Suprapubic skin (tissue), 4 donors: ENCODE measurements at regions not wholly inside any gene's neighbourhood (a gene's known extent, or its start where the extent isn't known, plus 50 kb on each side); places are given as distances from the start of the nearest gene placed in this dataset.
A peak's percentile ranks its signal among the peaks of the same experiment; 100 is the strongest.

ENCODE experiments used
- DNase-seq, 2 donors: peaks; one replicate each; pipeline ENCODE4 v3.0.0-alpha.2; 2019; ENCODE audit warnings: low spot score in 2 of 2
- H3K27ac ChIP-seq: fragments of 200-600 bp; sonication (generic); one replicate; pipeline ENCODE4 v1.5.1; 2019
- H3K27me3 ChIP-seq: fragments of 200-600 bp; sonication (generic); one replicate; pipeline ENCODE4 v1.5.1; 2019
- H3K36me3 ChIP-seq: fragments of 200-600 bp; sonication (generic); one replicate; pipeline ENCODE4 v1.5.1; 2019
- H3K4me1 ChIP-seq: fragments of 200-600 bp; sonication (generic); one replicate; pipeline ENCODE4 v1.5.1; 2019
- H3K4me3 ChIP-seq: fragments of 200-600 bp; sonication (generic); one replicate; pipeline ENCODE4 v1.5.1; 2019; ENCODE audit warnings: mild to moderate bottlenecking
- H3K9me3 ChIP-seq: fragments of 200-600 bp; sonication (generic); one replicate; pipeline ENCODE4 v1.5.1; 2019
- CTCF ChIP-seq, 2 donors: fragments of 200-600 bp in 1 of 2; fragments of 450-650 bp in 1 of 2; sonication (generic) in 1 of 2; IDR thresholded peaks; one replicate each; pipeline ENCODE4 v1.5.1; 2016 to 2019; ENCODE audit warnings: antibody characterized with exemption in 2 of 2, mild to moderate bottlenecking in 1 of 2, moderate library complexity in 1 of 2
- EP300 ChIP-seq: sonication (generic); formaldehyde crosslinking; IDR thresholded peaks from one replicate; pipeline ENCODE4 v1.6.1; 2017; ENCODE audit warnings: antibody characterized with exemption
- POLR2A ChIP-seq, 2 donors: fragments of 450-650 bp; IDR thresholded peaks; one replicate each; pipeline ENCODE4 v1.6.1; 2017; ENCODE audit warnings: antibody characterized with exemption in 2 of 2, mild to moderate bottlenecking in 2 of 2, moderate library complexity in 2 of 2
- POLR2AphosphoS5 ChIP-seq, 3 donors: sonication (generic); formaldehyde crosslinking; IDR thresholded peaks; one replicate each; pipeline ENCODE4 v1.6.1; 2017; ENCODE audit warnings: antibody characterized with exemption in 3 of 3
- WGBS: methylation state at CpG from one replicate; pipeline ENCODE4 v1.1.5; 2018; 5-methylcytosine and 5-hydroxymethylcytosine counted together

- 15% methylated on average over 7 of the region's 8 CpGs for whole genome bisulfite sequencing
- DNase-seq, result no peak
- no peak for TF ChIP-seq EP300
- no peak for TF ChIP-seq CTCF (IDR thresholded peaks at IDR 0.05)
- TF ChIP-seq POLR2AphosphoS5 (IDR thresholded peaks at IDR 0.05), result no peak
- TF ChIP-seq POLR2A (IDR thresholded peaks at IDR 0.05), result no peak
Observed at GRCh38 chr2:121038891-121039616, 245.9 kb downstream of the TFCP2L1 start.

GRCh38 chr2:121039679-121040078 is 245.3 kb downstream of the TFCP2L1 start:
- Histone ChIP-seq H3K4me3 (no peak overlapping the region), H3K9me3 (no peaks in the 10 kb centered on the region), H3K27me3 (peaks cover 3% of the 10 kb centered on the region), H3K4me1 (peaks cover 15% of the 10 kb centered on the region), H3K36me3 (no peaks in the 10 kb centered on the region), H3K27ac (no peak overlapping the region)
- no peak for DNase-seq
- TF ChIP-seq POLR2AphosphoS5 (IDR thresholded peaks at IDR 0.05) (no peak), POLR2A (IDR thresholded peaks at IDR 0.05) (no peak), EP300 (no peak), CTCF (IDR thresholded peaks at IDR 0.05) (no peak)
- WGBS, result 38% methylated on average over 3 of the region's 3 CpGs

More at GRCh38 chr2:121038891-121039616, 245.9 kb downstream of the TFCP2L1 start:
- no peaks in the 10 kb centered on the region for H3K9me3 ChIP-seq
- no peak overlapping the region for H3K27ac ChIP-seq
- H3K27me3 ChIP-seq, result no peaks in the 10 kb centered on the region
- H3K4me1 ChIP-seq, result peaks cover 15% of the 10 kb centered on the region
- no peak overlapping the region for H3K4me3 ChIP-seq
- H3K36me3 ChIP-seq, result no peaks in the 10 kb centered on the region

- Histone ChIP-seq H3K4me3 (no peak overlapping the region), H3K27me3 (peaks cover 3% of the 10 kb centered on the region), H3K9me3 (no peaks in the 10 kb centered on the region), H3K4me1 (peaks cover 15% of the 10 kb centered on the region), H3K36me3 (no peaks in the 10 kb centered on the region), H3K27ac (no peak overlapping the region)
- TF ChIP-seq EP300 (no peak), POLR2AphosphoS5 (IDR thresholded peaks at IDR 0.05) (no peak), POLR2A (IDR thresholded peaks at IDR 0.05) (no peak), CTCF (IDR thresholded peaks at IDR 0.05) (no peak)
- WGBS, result 31% methylated on average over 1 of the region's 1 CpG
- DNase-seq, result no peak
Observed at GRCh38 chr2:121041516-121041915, 243.5 kb downstream of the TFCP2L1 start.

DNA sequence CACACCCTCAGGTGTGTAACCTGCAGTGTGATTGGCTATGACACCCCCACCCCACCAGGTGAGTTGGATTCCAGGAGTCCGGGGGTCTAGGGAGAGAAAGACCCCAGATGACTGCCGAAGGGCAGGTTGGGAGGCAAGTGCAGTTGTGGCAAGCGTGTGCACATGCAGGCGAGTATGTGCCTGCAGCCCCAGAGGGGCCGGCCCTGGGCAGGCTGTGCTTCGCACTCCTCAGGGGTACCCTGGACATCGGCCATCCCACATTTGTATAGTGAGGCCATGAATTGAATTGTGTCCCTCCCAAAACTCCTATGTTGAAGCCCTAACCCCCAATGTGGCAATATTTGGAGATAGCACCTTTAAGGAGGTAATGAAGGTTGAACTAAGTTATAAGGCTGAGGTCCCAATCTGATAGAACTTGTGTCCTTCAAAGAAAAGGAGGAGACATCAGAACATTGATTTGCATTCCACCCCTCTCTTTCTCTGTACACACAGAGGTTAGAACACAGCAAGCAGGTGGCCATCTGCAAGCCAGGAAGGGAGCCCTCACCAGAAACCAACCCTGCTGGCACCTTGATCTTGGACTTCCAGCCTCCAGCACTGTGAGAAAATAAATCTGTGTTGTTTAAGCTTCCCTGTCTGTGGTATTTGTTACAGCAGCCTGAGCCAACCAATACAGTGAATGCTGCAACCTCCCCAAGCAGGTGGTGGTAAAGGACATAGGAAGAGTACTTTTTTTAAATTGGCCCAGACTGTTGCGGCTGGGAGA is 241.8 kb downstream of the TFCP2L1 start:
- TF ChIP-seq POLR2AphosphoS5 (IDR thresholded peaks at IDR 0.05) (no peak), POLR2A (IDR thresholded peaks at IDR 0.05) (no peak), EP300 (no peak), CTCF (IDR thresholded peaks at IDR 0.05) (no peak)
- 100% methylated on average over 4 of the region's 8 CpGs for WGBS
- no peaks in the 10 kb centered on the region for H3K9me3 ChIP-seq
- peaks cover 14% of the 10 kb centered on the region for H3K4me1 ChIP-seq
- H3K27ac ChIP-seq, result no peak overlapping the region
- no peaks in the 10 kb centered on the region for H3K36me3 ChIP-seq
- H3K27me3 ChIP-seq, result peaks cover 3% of the 10 kb centered on the region
- H3K4me3 ChIP-seq, result no peak overlapping the region
- peak in 1 of 2 donors; percentile 50 for DNase-seq

DNA sequence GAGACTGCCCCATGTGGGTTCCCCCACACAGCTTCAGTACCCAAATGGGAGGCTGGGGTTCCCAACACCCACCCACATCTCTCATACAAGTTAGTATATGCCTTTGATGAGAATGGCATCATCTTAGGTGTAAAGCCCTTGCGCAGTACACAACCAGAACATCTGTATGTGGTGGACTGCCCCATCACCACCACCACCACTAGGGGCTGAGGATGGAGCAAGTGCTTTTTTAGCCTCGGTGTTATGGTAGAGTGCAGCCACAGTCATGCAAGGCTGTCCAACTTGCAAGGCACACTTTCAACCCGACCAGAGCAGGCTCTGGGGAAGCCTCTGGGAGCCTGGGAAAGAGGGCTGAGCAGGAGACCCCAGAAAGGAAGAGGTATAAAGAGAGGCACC is 241.2 kb downstream of the TFCP2L1 start:
- DNase-seq, result peak in 1 of 2 donors; percentile 40
- Histone ChIP-seq H3K4me1 (peaks cover 8% of the 10 kb centered on the region), H3K4me3 (no peak overlapping the region), H3K36me3 (no peaks in the 10 kb centered on the region), H3K27me3 (peaks cover 3% of the 10 kb centered on the region), H3K9me3 (no peaks in the 10 kb centered on the region), H3K27ac (no peak overlapping the region)
- no peak for TF ChIP-seq POLR2AphosphoS5 (IDR thresholded peaks at IDR 0.05)
- no peak for TF ChIP-seq POLR2A (IDR thresholded peaks at IDR 0.05)
- TF ChIP-seq CTCF (IDR thresholded peaks at IDR 0.05), result no peak
- TF ChIP-seq EP300, result no peak
- 58% methylated on average over 2 of the region's 3 CpGs for WGBS
